GM23338 (cell line): ENCODE measurements at regions not wholly inside any gene's neighbourhood (a gene's known extent, or its start where the extent isn't known, plus 50 kb on each side); places are given as distances from the start of the nearest gene placed in this dataset.

Experiments used
- ATAC-seq: fragments of 200-7000 bp; cut with Tn5 transposase; 3 replicates; pipeline ENCODE4 v1.9.1; 2020
- DNase-seq: peaks from one replicate; pipeline ENCODE4 v3.0.0-alpha.2; 2015; ENCODE audit warnings: low spot score
- H2AFZ ChIP-seq: fragments of 200-600 bp; sonication (generic); 2 replicates; pipeline ENCODE4 v1.8.0; 2016; ENCODE audit warnings: antibody characterized with exemption, mild to moderate bottlenecking, moderate library complexity
- H3F3A ChIP-seq: fragments of 200-600 bp; sonication (generic); replicated peaks from 2 replicates; pipeline ENCODE4 v1.8.0; 2017; ENCODE audit warnings: antibody characterized with exemption, mixed run types, low read depth
- H3K27ac ChIP-seq: fragments of 200-600 bp; sonication (generic); 2 replicates; pipeline ENCODE4 v1.6.1; 2016; ENCODE audit warnings: low read depth
- H3K27me3 ChIP-seq: fragments of 200-600 bp; sonication (generic); 2 replicates; pipeline ENCODE4 v1.8.0; 2016; ENCODE audit warnings: mild to moderate bottlenecking, mixed run types, moderate library complexity; ENCODE audit not compliant: insufficient read depth
- H3K36me3 ChIP-seq: fragments of 200-600 bp; sonication (generic); 2 replicates; pipeline ENCODE4 v1.8.0; 2016; ENCODE audit warnings: mild to moderate bottlenecking; ENCODE audit not compliant: insufficient read depth
- H3K4me1 ChIP-seq: fragments of 200-600 bp; sonication (generic); 2 replicates; pipeline ENCODE4 v1.8.0; 2016; ENCODE audit warnings: mild to moderate bottlenecking, moderate library complexity; ENCODE audit not compliant: insufficient read depth
- H3K4me2 ChIP-seq: fragments of 200-600 bp; sonication (generic); 2 replicates; pipeline ENCODE4 v1.7.1; 2017; ENCODE audit warnings: mixed run types
- H3K4me3 ChIP-seq: fragments of 200-600 bp; sonication (generic); 2 replicates; pipeline ENCODE4 v1.6.1; 2016; ENCODE audit warnings: mixed run types
- H3K79me2 ChIP-seq: fragments of 200-600 bp; sonication (generic); replicated peaks from 2 replicates; pipeline ENCODE4 v1.8.0; 2017; ENCODE audit warnings: mild to moderate bottlenecking; ENCODE audit not compliant: insufficient read depth
- H3K9me2 ChIP-seq: fragments of 200-600 bp; sonication (generic); 2 replicates; pipeline ENCODE4 v1.8.0; 2017; ENCODE audit not compliant: insufficient read depth
- H4K20me1 ChIP-seq: fragments of 200-600 bp; sonication (generic); replicated peaks from 2 replicates; pipeline ENCODE4 v1.8.0; 2017; ENCODE audit warnings: mild to moderate bottlenecking; ENCODE audit not compliant: insufficient read depth
- H3K27ac Mint-ChIP-seq: 2 replicates; pipeline ENCODE4 v1.8.0; 2020; ENCODE audit warnings: inconsistent platforms, mild to moderate bottlenecking, moderate library complexity, mixed read lengths
- H3K27me3 Mint-ChIP-seq: 3 replicates; pipeline ENCODE4 v1.8.0; 2022; ENCODE audit warnings: low read depth, mild to moderate bottlenecking, moderate library complexity, mixed read lengths, inconsistent platforms; ENCODE audit not compliant: insufficient read depth, poor library complexity
- H3K36me3 Mint-ChIP-seq: 3 replicates; pipeline ENCODE4 v1.8.0; 2021; ENCODE audit warnings: low read depth, mild to moderate bottlenecking, inconsistent platforms, moderate library complexity, mixed read lengths
- H3K4me1 Mint-ChIP-seq: 3 replicates; pipeline ENCODE4 v1.8.0; 2020; ENCODE audit warnings: mild to moderate bottlenecking, inconsistent platforms, mixed read lengths
- H3K4me3 Mint-ChIP-seq: 3 replicates; pipeline ENCODE4 v1.8.0; 2021; ENCODE audit warnings: moderate library complexity, mild to moderate bottlenecking, inconsistent platforms, mixed read lengths
- H3K9me3 Mint-ChIP-seq: 3 replicates; pipeline ENCODE4 v1.8.0; 2020; ENCODE audit warnings: moderate library complexity, mild to moderate bottlenecking, inconsistent platforms, mixed read lengths
- CREB1 ChIP-seq: fragments of 250-450 bp; sonication (Bioruptor Pico); IDR thresholded peaks from 2 replicates; pipeline ENCODE4 v1.5.0; 2020; ENCODE audit warnings: low read depth, mild to moderate bottlenecking, moderate library complexity
- EZH2 ChIP-seq: fragments of 200-600 bp; sonication (generic); IDR thresholded peaks from one replicate; pipeline ENCODE4 v1.8.0; 2017; ENCODE audit warnings: antibody characterized with exemption, mild to moderate bottlenecking, low read depth; ENCODE audit not compliant: unreplicated experiment
- EZH2phosphoT487 ChIP-seq: fragments of 200-600 bp; sonication (generic); IDR thresholded peaks from one replicate; pipeline ENCODE4 v1.8.1; 2018; ENCODE audit warnings: antibody characterized with exemption; ENCODE audit not compliant: unreplicated experiment
- JUNB ChIP-seq: IDR thresholded peaks from one replicate; pipeline ENCODE4 v1.6.1; 2016; ENCODE audit warnings: antibody characterized with exemption; ENCODE audit not compliant: unreplicated experiment
- NANOG ChIP-seq: IDR thresholded peaks from 2 replicates; pipeline ENCODE4 v1.6.1; 2016; ENCODE audit warnings: antibody characterized with exemption, borderline replicate concordance
- POLR2AphosphoS5 ChIP-seq: IDR thresholded peaks from 2 replicates; pipeline ENCODE4 v1.6.1; 2016; ENCODE audit warnings: antibody characterized with exemption, low read depth
- STAT1 ChIP-seq: IDR thresholded peaks from one replicate; pipeline ENCODE4 v1.6.1; 2016; ENCODE audit warnings: antibody characterized with exemption; ENCODE audit not compliant: unreplicated experiment
- ZNF114 ChIP-seq: fragments of 250-450 bp; sonication (Bioruptor Pico); IDR thresholded peaks from 2 replicates; pipeline ENCODE4 v1.5.0; 2020; ENCODE audit warnings: mild to moderate bottlenecking, moderate library complexity
- ZNF331 ChIP-seq: fragments of 250-450 bp; sonication (Bioruptor Pico); IDR thresholded peaks from 2 replicates; pipeline ENCODE4 v1.5.0; 2020; ENCODE audit warnings: low read depth, mild to moderate bottlenecking, moderate library complexity
- TF ChIP-seq, protein P1 (sequence below): fragments of 250-450 bp; sonication (Bioruptor Pico); IDR thresholded peaks from 2 replicates; pipeline ENCODE4 v1.5.0; 2020; ENCODE audit warnings: mild to moderate bottlenecking, moderate library complexity
- TF ChIP-seq, protein P2 (sequence below): IDR thresholded peaks from one replicate; pipeline ENCODE4 v1.6.1; 2018; ENCODE audit warnings: antibody characterized with exemption; ENCODE audit not compliant: unreplicated experiment
- TF ChIP-seq, protein P3 (sequence below): IDR thresholded peaks from 2 replicates; pipeline ENCODE4 v1.6.1; 2016; ENCODE audit warnings: antibody characterized with exemption
- TF ChIP-seq, protein P4 (sequence below), 2 experiments: fragments of 200-600 bp in 1 of 2; sonication (generic) in 1 of 2; conservative IDR thresholded peaks; 2 replicates each; pipeline versions ENCODE4 v1.5.1 to v1.6.1; 2016 to 2017; ENCODE audit warnings: antibody characterized with exemption in 2 of 2, low read depth in 2 of 2, mild to moderate bottlenecking in 2 of 2, moderate library complexity in 1 of 2

DNA sequence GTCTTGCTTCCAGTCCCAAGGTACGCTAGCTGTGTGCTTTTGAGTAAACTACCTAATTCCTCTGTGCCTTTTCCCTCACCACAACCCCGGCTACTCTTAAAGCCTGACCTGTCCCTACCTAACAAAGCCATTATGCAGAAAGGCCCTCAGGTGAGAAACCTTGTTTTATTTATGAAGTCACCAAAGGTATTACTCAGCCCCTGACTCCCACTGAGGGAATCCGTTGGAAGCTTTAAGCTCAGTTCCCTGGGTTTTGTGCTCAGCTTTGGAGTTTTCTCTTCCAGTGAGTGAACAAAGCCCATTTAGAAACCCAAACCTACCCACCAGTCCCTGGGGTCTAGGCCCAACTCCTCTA is 90.9 kb downstream of the APIP start:
- no peaks in the 10 kb centered on the region for H3K27me3 ChIP-seq
- H3K27ac Mint-ChIP-seq = no peak overlapping the region
- no peak for ATAC-seq

More for the DNA sequence above, 90.9 kb downstream of the APIP start:
- Histone ChIP-seq H3K4me3 (no peak overlapping the region), H4K20me1 (no peaks in the 10 kb centered on the region), H3F3A (no peaks in the 10 kb centered on the region), H3K4me1 (no peaks in the 10 kb centered on the region), H3K4me2 (no peak overlapping the region), H3K36me3 (no peaks in the 10 kb centered on the region), H3K27ac (no peak overlapping the region), H3K9me2 (peaks cover 10% of the 10 kb centered on the region; the same call in 1 of the 2 replicates), H3K79me2 (no peaks in the 10 kb centered on the region), H2AFZ (no peak overlapping the region)
- DNase-seq = no peak
- H3K4me3 Mint-ChIP-seq = no peak overlapping the region
- 0 out of 3 replicates have a peak, but pooled peaks cover 1% of the 10 kb centered on the region for H3K9me3 Mint-ChIP-seq
- H3K4me1 Mint-ChIP-seq = peaks cover 10% of the 10 kb centered on the region
- no peaks in the 10 kb centered on the region for H3K36me3 Mint-ChIP-seq
- peaks cover 4% of the 10 kb centered on the region for H3K27me3 Mint-ChIP-seq
- TF ChIP-seq EZH2 = no peak
- TF ChIP-seq, protein P1, sequence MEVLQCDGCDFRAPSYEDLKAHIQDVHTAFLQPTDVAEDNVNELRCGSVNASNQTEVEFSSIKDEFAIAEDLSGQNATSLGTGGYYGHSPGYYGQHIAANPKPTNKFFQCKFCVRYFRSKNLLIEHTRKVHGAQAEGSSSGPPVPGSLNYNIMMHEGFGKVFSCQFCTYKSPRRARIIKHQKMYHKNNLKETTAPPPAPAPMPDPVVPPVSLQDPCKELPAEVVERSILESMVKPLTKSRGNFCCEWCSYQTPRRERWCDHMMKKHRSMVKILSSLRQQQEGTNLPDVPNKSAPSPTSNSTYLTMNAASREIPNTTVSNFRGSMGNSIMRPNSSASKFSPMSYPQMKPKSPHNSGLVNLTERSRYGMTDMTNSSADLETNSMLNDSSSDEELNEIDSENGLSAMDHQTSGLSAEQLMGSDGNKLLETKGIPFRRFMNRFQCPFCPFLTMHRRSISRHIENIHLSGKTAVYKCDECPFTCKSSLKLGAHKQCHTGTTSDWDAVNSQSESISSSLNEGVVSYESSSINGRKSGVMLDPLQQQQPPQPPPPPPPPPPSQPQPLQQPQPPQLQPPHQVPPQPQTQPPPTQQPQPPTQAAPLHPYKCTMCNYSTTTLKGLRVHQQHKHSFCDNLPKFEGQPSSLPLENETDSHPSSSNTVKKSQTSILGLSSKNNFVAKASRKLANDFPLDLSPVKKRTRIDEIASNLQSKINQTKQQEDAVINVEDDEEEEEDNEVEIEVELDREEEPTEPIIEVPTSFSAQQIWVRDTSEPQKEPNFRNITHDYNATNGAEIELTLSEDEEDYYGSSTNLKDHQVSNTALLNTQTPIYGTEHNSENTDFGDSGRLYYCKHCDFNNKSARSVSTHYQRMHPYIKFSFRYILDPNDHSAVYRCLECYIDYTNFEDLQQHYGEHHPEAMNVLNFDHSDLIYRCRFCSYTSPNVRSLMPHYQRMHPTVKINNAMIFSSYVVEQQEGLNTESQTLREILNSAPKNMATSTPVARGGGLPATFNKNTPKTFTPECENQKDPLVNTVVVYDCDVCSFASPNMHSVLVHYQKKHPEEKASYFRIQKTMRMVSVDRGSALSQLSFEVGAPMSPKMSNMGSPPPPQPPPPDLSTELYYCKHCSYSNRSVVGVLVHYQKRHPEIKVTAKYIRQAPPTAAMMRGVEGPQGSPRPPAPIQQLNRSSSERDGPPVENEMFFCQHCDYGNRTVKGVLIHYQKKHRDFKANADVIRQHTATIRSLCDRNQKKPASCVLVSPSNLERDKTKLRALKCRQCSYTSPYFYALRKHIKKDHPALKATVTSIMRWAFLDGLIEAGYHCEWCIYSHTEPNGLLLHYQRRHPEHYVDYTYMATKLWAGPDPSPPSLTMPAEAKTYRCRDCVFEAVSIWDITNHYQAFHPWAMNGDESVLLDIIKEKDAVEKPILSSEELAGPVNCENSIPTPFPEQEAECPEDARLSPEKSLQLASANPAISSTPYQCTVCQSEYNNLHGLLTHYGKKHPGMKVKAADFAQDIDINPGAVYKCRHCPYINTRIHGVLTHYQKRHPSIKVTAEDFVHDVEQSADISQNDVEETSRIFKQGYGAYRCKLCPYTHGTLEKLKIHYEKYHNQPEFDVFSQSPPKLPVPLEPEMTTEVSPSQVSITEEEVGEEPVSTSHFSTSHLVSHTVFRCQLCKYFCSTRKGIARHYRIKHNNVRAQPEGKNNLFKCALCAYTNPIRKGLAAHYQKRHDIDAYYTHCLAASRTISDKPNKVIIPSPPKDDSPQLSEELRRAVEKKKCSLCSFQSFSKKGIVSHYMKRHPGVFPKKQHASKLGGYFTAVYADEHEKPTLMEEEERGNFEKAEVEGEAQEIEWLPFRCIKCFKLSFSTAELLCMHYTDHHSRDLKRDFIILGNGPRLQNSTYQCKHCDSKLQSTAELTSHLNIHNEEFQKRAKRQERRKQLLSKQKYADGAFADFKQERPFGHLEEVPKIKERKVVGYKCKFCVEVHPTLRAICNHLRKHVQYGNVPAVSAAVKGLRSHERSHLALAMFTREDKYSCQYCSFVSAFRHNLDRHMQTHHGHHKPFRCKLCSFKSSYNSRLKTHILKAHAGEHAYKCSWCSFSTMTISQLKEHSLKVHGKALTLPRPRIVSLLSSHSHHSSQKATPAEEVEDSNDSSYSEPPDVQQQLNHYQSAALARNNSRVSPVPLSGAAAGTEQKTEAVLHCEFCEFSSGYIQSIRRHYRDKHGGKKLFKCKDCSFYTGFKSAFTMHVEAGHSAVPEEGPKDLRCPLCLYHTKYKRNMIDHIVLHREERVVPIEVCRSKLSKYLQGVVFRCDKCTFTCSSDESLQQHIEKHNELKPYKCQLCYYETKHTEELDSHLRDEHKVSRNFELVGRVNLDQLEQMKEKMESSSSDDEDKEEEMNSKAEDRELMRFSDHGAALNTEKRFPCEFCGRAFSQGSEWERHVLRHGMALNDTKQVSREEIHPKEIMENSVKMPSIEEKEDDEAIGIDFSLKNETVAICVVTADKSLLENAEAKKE = no peak
- no peak for TF ChIP-seq CREB1
- TF ChIP-seq, protein P2, sequence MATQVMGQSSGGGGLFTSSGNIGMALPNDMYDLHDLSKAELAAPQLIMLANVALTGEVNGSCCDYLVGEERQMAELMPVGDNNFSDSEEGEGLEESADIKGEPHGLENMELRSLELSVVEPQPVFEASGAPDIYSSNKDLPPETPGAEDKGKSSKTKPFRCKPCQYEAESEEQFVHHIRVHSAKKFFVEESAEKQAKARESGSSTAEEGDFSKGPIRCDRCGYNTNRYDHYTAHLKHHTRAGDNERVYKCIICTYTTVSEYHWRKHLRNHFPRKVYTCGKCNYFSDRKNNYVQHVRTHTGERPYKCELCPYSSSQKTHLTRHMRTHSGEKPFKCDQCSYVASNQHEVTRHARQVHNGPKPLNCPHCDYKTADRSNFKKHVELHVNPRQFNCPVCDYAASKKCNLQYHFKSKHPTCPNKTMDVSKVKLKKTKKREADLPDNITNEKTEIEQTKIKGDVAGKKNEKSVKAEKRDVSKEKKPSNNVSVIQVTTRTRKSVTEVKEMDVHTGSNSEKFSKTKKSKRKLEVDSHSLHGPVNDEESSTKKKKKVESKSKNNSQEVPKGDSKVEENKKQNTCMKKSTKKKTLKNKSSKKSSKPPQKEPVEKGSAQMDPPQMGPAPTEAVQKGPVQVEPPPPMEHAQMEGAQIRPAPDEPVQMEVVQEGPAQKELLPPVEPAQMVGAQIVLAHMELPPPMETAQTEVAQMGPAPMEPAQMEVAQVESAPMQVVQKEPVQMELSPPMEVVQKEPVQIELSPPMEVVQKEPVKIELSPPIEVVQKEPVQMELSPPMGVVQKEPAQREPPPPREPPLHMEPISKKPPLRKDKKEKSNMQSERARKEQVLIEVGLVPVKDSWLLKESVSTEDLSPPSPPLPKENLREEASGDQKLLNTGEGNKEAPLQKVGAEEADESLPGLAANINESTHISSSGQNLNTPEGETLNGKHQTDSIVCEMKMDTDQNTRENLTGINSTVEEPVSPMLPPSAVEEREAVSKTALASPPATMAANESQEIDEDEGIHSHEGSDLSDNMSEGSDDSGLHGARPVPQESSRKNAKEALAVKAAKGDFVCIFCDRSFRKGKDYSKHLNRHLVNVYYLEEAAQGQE = no peak
- no peak for TF ChIP-seq STAT1
- TF ChIP-seq NANOG = no peak
- TF ChIP-seq, protein P3, sequence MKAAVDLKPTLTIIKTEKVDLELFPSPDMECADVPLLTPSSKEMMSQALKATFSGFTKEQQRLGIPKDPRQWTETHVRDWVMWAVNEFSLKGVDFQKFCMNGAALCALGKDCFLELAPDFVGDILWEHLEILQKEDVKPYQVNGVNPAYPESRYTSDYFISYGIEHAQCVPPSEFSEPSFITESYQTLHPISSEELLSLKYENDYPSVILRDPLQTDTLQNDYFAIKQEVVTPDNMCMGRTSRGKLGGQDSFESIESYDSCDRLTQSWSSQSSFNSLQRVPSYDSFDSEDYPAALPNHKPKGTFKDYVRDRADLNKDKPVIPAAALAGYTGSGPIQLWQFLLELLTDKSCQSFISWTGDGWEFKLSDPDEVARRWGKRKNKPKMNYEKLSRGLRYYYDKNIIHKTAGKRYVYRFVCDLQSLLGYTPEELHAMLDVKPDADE = no peak
- TF ChIP-seq, protein P4, sequence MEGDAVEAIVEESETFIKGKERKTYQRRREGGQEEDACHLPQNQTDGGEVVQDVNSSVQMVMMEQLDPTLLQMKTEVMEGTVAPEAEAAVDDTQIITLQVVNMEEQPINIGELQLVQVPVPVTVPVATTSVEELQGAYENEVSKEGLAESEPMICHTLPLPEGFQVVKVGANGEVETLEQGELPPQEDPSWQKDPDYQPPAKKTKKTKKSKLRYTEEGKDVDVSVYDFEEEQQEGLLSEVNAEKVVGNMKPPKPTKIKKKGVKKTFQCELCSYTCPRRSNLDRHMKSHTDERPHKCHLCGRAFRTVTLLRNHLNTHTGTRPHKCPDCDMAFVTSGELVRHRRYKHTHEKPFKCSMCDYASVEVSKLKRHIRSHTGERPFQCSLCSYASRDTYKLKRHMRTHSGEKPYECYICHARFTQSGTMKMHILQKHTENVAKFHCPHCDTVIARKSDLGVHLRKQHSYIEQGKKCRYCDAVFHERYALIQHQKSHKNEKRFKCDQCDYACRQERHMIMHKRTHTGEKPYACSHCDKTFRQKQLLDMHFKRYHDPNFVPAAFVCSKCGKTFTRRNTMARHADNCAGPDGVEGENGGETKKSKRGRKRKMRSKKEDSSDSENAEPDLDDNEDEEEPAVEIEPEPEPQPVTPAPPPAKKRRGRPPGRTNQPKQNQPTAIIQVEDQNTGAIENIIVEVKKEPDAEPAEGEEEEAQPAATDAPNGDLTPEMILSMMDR (conservative IDR thresholded peaks at IDR 0.05; ENCODE audit: low read depth in 2 of 2) = no peak
- TF ChIP-seq POLR2AphosphoS5 = no peak
- TF ChIP-seq EZH2phosphoT487 = no peak
- TF ChIP-seq ZNF114 = no peak
- no peak for TF ChIP-seq ZNF331 (CRISPR knock-in tag)
- TF ChIP-seq JUNB = no peak
